ENCODE measurements at regions not wholly inside any gene's neighbourhood (a gene's known extent, or its start where the extent isn't known, plus 50 kb on each side); places are given as distances from the start of the nearest gene placed in this dataset.

- DNase-seq, result peak; percentile 6 to 17
Measured at GRCh38 chr10:21196822-21197395, 299.8 kb upstream of the NEBL start.

DNA sequence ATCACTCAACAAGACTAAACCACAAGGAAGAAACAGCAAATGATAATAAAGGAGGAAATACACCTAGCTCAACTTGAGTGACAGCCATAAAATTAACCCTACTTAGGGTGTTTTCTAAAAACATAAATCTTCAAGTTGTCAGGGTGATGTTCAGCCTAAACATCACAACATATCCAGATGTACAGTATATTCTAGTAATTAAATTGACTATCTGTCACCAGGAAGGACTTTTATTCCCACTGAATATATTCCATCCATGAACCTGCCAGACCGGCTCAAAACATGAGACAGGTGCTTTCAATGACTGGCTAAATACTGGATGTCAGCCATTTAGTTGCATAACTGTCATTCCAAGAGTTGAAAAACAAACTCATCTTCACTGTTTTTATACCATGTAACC lies 298.1 kb upstream of the NEBL start:
- DNase-seq, result no peak

DNA sequence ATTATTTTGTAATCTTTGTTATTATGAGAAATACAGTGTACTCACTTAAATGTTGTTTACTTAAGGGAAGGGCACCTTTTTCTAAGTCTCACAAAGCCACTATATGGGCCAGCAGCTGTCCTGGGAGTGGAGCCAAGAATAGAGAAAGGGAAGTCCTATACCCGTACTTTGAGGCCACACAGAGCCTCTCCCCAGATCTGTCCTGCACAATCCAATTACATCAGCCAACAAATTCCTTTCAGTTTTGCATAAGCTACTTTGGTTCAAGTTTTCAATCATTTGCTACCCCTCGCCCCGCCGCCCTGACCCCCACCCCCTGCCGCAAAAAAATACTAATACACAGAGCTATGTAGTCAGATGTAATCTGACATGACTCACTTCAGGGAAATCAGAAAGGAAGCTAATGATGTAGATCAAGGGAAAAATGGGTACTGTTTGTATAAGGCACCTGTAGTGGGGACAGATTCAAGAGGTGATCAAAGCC lies 297.4 kb upstream of the NEBL start:
- DNase-seq, result no peak

DNA sequence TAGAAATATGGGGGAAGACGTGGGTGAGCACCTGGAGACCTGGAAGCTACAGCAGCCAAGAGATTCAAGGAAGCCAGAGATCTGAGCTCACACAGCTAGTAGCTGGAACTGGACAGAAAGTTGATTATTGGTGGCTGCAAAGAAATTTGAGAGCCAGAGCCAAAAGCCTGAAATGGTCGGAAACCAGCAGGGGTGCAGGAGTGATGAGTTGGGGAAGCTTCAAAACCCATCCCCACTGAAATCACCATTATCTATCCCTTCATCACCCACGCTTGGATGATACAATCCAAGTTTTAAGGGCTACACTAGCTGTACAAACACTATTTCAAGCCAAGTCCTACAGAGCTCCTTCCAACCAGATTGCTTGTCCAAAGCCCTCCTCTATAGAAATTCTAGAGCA lies 296.1 kb upstream of the NEBL start:
- DNase-seq, result no peak

- no peak for DNase-seq
Measured at GRCh38 chr10:21191512-21191911, 294.4 kb upstream of the NEBL start.

- DNase-seq, result no peak
Measured at GRCh38 chr10:21184984-21185383, 287.9 kb upstream of the NEBL start.

DNA sequence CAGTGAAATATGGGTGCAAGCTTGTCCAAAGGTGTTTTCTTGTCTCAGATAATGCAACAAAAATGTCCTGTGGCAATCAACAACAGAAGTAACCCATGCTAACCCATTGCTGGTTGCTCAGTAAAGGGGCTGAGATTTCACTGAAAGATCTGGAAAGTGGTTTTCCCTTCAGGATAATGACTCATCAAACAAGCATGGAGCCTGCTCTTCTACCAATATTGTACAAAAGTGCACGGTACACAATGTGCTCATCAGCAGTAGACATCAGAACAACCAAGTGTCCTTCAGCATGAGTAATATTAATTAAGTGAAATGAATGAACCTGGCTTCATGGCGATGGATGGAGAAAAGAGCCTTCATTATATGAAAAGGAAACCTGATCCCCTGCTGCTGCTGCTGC lies 287.1 kb upstream of the NEBL start:
- no peak for DNase-seq

DNA sequence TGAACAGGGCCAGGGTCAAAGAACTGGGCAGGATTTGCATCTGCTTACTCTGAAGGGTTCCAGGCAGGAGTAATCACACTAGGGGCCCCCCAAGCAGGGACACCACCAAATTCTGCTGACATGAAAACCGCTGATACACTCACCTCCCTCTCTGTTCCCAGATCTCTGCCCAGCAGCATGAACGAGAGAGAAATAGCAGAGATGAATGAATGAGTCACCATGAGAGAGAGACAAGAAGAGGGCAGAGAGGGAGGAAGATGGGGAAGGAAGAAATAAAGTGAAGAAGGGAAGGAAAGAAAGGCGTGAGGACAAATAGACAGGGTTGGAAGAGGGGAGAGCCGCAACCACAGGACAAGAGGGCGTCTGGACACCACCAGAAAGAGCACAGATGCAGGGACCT lies 285.9 kb upstream of the NEBL start:
- DNase-seq, result no peak

DNA sequence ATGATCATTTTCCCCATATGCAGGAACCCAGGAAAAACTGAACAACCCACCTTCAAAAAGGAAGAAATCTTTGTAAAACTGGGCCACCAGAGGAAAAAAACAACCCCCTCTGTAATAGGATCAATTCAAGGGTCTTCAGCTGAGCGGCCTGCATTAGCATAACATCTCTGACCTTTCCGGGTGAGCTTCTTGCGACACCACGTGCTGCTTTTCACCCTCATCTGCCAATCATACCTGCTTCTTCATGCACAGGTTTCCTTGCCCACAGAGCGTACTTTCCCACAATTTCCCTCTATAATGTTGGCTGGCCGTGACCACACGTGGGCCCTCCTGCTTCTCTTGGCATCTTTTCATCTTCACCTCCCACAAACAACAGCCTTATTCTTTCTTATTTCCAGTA lies 284.3 kb upstream of the NEBL start:
- DNase-seq, result no peak

DNA sequence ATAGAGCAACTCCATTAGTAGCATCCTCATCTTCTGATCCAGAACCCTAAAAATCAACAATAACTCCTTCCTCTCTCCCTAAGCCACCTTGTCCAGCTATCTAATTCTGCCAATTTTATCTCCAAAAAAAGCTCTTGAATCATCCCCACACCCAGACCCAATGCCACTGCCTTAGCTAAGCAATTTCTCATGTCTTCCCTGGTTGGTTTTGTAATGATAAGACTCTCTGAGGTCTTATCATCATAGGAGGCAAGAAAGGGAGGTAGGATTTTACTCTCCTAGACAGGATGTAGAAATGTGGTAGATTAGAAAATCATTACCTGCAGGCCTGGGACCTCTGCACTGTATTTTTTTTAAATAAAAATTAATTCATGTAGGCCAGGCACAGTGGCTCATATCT lies 283.5 kb upstream of the NEBL start:
- no peak for DNase-seq

DNA sequence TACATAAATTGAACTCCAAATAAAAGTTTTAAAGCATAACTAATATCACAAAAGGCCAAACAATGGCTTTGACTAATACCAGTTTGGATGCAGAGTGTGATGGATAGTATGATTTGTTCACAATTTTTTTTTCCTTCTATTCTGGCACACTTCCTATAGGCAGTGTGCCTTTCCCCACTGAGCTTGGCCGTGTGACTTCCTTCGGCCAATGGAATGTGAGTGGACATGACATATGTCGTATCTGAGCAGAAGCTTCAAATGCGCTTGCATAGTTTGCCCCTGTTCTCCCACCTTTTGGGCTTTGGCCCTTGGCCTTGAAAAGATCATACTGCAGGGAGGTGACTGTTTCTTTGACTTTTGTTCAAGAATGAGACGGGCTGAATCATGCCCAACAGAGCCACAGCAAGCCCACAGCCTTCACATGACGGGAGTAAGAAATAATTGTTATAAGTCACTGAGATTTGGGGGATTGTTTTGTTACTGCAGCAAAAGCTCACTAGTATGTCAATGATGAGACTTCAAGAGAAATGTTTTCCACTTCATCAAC lies 279.9 kb upstream of the NEBL start:
- peak in 1 of 2 experiments; percentile 37 for DNase-seq

- no peak for DNase-seq
Measured at GRCh38 chr10:21175797-21176196, 278.7 kb upstream of the NEBL start.

- peak in 1 of 2 experiments; percentile 35 for DNase-seq
Measured at GRCh38 chr10:21174715-21175495, 277.8 kb upstream of the NEBL start.

- no peak for DNase-seq
Measured at GRCh38 chr10:21173802-21174714, 276.9 kb upstream of the NEBL start.

DNA sequence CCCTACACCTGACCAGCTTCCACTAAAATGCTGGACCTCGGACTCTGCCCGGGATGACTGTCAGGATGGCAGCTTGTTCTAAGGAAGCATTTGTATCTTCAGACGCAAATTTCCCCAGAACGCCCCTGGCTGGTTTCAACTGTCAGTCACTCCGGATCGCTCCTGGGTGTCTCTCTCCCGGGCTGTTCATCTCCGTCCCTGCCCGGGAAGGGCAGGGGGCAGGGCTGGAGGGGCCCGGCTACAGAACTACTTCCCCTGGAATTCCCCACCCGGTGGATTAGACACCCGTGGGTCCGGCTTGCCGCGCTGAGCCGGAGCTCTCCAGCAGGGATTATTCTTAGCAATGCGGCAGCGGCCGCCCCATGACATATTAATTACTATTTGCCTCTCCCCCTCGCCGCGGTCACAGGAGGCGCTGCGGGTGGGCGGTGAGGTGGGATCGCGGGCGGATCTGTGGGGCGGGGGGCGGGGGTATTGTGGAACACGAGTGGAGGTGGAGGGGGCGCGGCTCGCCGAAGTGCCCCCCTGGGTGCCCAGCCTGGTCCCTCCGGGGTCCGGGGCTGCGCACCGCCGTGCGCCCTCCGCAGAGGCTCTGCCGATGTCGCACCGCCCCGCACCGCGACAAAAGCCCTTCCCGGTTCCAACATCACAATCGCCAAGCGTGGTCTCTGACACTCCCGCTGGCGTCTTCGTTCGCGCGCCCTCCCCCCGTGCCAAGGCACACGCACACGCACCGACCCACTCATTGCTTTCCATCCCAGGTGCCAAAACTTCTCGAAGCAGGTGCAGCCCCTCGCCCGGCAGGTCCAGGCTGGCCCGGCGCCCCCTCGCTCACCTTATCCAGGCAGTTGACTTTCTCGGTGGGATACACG lies 276.1 kb upstream of the NEBL start:
- no peak for DNase-seq

DNA sequence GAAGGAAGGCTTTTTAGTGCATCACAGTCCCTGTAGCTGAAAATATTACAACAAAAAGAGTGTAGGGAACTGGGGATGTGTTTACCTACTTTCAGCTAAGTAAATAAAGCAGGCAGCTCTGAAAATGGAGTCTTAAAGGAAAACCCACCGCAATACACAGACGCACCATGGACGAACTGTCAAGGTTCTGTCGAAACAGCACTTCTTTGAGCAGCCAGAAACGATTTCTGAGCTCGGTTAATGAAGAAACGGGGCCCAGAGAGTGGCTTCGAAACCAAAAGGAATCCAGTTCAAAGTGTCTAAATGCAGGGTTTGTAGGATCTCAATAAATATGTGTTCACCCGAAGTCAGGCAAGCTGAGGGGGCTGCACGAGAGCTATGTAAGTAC lies 275.4 kb upstream of the NEBL start:
- DNase-seq, result no peak

DNA sequence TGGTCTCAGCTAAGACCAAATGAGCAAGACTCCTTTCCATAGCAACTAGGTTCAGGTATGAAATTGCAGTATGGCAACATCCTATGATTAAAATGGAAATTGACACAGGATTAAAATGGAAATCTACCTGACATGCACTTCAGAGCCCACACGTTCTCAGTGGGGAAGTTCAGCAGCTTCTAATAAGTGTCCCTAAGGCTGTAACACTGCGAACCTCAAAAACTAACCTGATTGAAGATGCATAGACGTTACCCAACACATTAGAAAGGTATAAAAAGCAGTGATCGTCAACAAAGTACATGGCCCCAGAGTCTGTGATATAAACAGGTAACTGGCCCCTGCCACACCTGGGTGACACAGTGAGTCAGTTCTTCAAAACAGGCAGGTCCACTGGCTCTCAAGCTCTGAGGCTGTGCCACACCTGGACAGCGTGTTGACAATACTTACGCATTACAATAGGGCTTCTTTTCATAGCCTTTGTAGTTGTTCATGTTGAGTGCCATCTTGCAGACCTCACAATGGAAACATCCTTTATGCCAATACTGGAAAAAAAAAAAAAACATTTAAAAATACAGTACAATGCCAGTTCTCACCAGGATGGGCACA lies 274.9 kb upstream of the NEBL start:
- DNase-seq, result no peak

- no peak for DNase-seq
Measured at GRCh38 chr10:21171197-21171935, 274.3 kb upstream of the NEBL start.

DNA sequence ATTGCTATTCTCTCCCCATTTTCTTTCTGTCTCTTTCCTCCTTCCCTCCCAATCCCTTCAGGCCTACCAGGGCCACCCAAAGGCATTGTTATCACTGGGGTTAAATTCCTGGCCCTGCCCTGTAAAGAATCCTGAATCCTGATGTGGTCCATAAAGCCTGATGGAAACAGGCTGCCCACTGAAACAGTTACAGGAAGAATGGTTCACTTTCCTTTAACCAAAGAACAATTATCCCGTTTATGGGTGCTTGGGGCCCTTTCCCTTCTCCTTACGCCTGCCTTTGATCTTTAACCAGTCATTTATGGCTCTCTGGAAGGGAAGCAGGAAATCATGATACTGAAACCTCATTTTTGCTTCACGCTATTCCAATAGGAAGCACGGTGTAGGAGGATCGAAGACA lies 273.1 kb upstream of the NEBL start:
- no peak for DNase-seq

DNA sequence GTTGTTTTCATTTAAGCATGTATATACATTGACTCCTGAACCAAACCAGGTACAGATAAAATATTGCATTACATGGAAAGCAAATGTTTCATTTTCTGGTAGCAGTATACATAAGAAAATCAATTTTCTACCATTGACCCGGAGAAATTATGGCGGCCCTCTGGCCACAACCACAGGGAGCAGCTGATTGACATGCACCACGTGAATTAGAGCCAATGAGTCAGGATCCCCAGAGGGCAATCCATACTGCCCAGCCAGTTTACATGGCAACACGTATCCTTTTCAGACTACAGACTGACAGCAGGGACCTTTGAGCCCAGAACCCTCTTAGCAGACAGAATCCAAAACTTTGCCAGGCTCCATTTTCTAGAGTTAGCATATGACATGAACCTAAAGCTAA lies 272.2 kb upstream of the NEBL start:
- no peak for DNase-seq
